Activated CD8-positive, alpha-beta memory T cell treated with anti-CD3 and anti-CD28 coated beads, Interleukin-2, amount 50 U/mL, for 24 hours (primary cell): ENCODE measurements at regions not wholly inside any gene's neighbourhood (a gene's known extent, or its start where the extent isn't known, plus 50 kb on each side); places are given as distances from the start of the nearest gene placed in this dataset.
"Not testable (repeated sequence)": the region's sequence is repeated elsewhere in the genome, so short reads cannot be mapped to it uniquely, and the experiment has no call there.

ENCODE experiments used
- DNase-seq: peaks from one replicate; pipeline ENCODE4 v3.0.0-alpha.2; 2020; ENCODE audit errors: extremely low read depth

GRCh38 chr18:34942276-34942675 is 98.9 kb upstream of the MAPRE2 start:
- DNase-seq, result no peak

DNA sequence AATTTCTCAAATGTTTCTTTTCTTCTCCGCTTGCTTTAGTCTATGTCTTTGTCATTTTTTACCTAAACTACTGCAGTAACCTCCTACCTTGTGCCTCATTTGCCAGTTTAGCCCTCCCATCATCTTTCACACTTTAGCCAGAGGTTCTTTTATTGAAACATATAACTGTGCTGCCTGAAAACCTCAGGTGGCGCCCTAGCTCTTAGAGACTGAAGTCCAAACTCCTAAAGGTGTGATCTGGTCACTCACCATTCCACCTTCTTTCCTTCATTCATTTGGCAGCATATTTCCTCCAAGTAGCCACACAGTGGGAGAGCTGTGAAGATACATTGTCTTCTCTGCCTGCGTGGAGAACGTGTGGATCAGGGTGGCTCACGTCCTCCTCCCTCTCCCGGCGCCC is 98.2 kb upstream of the MAPRE2 start:
- no peak for DNase-seq

DNA sequence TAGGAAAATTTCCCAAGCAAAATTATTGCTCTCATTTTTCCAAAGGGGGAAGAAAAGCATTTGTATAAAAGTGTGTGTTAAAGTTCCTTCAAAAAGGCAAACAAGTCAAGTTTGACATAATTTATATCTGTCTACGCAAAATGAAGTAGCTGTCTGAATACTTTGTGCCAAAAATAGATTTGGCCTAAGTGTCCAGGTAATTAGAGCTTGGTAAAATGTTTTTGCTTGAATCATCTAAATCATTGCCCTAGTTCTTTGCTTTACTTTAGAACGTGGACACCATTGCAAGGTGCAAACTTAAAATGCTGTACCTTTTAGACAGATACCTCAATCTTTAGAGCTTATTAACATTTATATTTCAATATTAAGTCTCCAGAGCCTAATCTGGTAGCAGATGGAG is 97.6 kb upstream of the MAPRE2 start:
- no peak for DNase-seq

GRCh38 chr18:34947711-34948125 is 93.5 kb upstream of the MAPRE2 start:
- DNase-seq, result no peak

GRCh38 chr18:34951625-34952379 is 89.4 kb upstream of the MAPRE2 start:
- DNase-seq, result no peak

- DNase-seq, result no peak
Measured at GRCh38 chr18:34953212-34953611, 88.0 kb upstream of the MAPRE2 start.

DNA sequence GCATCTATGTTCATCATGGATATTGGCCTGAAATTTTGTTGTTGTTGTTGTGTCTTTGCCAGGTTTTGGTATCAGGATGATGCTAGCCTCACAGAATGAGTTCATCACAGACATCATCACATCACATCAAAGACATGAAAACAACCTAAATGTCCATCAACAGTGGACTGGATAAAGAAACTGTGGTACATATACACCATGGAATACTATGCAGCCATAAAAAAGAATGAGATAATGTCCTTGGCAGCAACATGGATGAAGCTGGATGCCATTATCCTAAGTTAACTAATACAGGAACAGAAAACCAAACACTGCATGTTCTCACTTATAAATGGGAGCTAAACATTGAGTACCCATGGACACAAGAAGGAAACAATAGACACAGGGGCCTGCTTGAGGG is 85.7 kb upstream of the MAPRE2 start:
- DNase-seq, result not testable (repeated sequence)

GRCh38 chr18:34956663-34957062 is 84.5 kb upstream of the MAPRE2 start:
- no peak for DNase-seq

GRCh38 chr18:34957119-34957863 is 83.9 kb upstream of the MAPRE2 start:
- no peak for DNase-seq

DNA sequence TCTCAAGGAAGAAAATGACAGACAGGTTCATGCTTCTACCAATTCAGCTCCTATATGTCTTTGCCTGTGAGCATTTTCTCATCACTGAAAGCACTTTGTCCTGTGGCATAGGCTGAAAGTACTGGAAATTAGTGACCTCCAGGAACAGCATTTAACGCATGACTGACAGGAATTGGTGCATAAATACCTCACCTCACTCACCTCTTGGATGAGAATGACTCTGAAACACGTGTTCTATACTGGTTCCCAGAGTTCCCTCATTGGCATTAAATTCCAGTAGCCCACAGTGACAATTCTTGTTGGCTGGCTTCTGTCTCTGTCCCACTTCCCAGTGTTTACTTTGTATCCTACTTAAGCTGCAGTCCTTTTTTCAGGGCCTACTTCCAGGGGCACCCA is 83.4 kb upstream of the MAPRE2 start:
- DNase-seq, result no peak

DNA sequence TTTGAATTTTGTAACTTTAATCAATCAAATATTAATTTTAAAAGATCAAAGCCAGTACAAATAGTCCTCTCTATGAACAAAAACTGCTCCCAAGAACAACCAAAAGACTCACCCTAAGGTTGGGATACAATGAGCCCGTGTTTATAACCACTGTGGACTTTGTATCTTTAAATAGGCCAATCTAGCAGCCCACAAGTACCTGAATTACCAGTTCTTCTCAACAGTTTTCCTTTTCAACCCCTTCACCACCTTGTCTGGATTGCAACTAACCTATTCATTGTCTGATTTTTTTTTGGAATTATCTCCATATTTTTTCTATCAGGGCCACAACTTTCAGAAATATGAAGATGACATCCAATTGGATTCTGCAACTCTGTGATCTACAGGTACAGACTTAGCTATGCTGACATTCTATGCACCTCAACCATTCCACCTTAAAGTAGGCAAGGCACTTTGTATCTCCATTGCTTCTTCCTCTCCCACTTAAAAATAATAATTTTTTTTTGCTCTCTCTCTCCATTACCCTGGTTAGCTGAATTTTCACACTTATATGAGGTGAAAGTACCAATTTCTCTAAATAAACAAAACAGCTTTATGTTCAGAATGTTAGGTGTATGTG is 81.9 kb upstream of the MAPRE2 start:
- no peak for DNase-seq

DNA sequence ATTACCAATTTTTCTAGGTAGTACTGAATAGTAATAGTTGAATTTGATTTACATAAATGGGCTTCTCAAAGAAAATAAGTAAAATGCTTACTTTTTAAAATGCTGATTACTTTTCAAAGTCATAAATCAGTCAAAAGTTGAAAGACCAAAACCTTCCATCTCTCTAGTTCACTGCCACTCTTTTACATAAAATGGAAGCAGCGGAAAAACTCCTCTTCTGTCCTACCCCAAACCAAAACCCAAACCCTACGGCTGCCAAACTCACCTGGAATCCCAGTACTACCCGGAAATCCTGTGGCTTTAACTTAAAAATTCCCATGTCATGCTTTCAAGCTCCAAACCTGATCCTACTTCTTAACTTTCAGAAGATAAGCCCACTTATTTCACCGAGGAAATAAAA is 81.2 kb upstream of the MAPRE2 start:
- no peak for DNase-seq

DNA sequence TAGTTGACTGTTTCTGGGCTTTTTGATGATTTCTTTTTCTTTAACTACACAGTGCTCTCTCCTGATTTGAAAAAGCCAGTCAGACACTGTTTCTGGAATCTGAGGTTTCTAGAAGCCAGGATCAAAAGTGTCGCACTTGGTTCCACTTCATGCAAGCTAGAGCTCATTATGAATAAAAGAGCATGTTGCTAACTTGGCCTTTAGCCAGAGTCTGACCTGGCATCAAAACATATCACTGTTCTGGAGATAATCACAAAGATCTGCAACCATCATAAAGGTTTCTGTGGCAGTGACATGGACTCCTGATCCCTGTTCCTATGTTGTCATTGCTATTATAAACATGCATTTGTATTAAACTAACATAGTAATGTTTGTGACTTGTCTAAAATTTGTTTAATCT is 76.1 kb upstream of the MAPRE2 start:
- DNase-seq, result no peak

DNA sequence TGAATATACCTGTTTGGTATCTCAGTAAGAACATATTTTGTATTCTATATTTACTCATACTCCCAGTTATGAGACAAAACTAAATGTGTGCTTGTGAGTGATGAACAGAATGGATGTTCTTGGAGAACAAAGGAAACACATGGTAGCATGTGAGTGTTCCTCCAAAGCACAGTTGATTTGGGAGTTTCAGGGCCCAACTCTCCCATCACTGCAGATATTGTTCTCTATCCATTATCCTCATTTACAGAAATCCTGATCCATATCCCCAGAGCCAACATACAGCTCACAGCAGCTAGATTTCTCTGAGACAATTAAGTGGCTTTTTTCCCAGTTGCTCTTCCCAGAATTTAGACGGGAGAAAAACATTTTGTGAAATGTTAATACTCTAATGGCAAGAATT is 75.6 kb upstream of the MAPRE2 start:
- DNase-seq, result no peak

DNA sequence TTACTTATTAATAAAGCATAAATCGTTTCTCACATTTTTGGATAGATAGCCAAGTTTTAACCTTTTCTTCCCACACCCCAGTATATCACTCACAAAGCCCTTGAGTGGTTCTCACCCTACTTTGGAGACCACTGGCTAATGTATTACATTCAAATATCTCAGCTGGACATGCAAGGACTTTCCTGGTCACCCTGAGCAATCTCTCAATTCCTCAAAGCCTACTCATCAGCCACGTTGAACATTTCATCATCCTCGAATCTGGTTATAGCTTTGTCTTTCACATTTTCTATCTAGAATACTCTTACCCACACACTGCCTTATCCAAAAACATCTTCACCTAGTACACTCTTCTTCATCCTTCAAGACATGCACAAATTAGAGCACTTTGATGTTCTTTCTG is 71.1 kb upstream of the MAPRE2 start:
- DNase-seq, result no peak

DNA sequence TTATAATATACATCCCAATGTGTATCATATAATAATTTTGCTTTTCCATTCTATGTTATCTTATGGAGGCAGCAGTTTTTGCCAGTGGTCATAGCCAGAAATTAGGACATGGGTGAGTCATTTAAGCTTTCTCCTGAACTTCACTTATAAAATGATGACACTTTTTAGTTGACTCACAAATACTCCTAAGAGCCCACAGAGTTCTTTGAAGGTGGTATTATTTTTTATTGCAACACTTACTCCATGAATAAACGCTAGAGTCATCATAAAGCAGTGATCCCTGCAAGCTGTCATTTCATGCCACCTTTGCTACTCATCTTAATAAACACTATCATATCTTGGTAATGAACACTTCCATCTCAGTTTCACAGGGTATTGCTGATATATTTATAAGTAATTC is 69.9 kb upstream of the MAPRE2 start:
- DNase-seq, result no peak

GRCh38 chr18:34972765-34973414 is 68.3 kb upstream of the MAPRE2 start:
- no peak for DNase-seq

GRCh38 chr18:34976123-34976522 is 65.1 kb upstream of the MAPRE2 start:
- DNase-seq, result no peak

GRCh38 chr18:34976534-34976898 is 64.7 kb upstream of the MAPRE2 start:
- DNase-seq, result no peak

GRCh38 chr18:34976899-34977837 is 64.0 kb upstream of the MAPRE2 start:
- peak; percentile 65 for DNase-seq

DNA sequence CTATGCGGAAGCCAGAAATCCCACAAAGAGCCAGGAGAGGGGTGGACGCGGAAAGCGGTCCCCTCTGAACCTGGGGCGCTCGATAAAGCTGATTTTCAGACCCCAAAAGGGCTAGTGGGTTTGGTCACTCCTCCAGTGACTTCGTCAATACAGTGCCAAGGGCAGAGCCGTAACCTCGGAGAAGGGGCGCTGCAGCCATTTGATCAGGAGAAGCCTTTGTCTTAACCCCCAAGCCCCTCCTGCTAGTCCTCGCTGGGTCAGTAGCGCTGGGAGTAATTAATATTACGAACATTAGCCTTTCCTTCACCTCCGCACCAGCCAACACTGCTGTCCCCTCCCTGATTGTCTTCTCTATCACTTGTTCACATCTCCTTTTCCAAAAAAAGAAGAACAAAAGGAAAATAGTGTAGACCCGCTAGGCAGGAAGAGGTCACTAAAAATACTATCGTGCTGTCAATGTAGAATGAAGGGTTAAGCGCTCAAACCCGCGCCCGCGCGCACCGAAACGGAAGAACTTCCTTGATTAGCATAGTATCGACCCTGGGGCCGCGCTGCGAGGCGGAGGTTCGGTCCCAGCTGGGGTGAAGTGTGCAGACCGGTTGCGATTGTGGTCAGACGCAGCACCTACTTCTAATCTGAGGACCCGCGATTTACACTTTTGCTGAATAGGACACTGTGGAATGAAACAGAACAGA is 63.2 kb upstream of the MAPRE2 start:
- no peak for DNase-seq
